ENCODE measurements at regions not wholly inside any gene's neighbourhood (a gene's known extent, or its start where the extent isn't known, plus 50 kb on each side); places are given as distances from the start of the nearest gene placed in this dataset.

DNA sequence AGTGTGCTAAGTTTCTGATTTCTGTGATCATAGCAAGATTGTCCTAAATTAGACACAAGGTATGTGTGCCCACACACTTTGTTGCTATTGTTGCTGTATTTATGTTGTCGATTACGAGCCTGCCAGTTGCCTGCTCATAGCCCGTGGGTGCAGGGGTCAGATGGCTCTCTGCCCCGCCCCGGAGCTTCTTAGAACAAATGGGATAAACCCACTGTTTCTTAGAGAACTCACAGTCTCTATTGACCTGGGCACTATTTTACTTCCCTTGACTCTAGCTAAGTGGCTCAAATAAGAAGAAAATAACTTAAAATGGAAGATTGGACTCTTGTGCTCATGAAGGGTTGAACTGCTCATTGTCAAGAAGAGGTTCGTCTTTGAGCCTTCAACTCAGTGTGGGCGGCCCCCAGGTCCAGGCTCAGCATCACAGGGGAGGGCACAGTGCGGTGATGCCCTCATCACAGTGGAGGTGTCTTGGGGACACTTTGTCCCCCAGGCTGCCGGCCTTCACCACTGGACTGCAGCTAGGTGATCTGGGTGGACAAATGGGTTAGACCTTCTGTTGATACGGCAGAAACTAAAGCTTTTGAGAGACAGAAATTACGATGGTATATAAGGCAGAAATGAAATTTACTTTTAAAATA, 155.5 kb downstream of the TENT4A start:
- peaks cover 1 to 2% of the 10 kb centered on the region in 2 donors for H3K27me3 Mint-ChIP-seq
- intact Hi-C loops (cut with micrococcal nuclease), result no loop called here
- POLR2A ChIA-PET (ENCODE audit: partially characterized antibody), result no interaction called here

DNA sequence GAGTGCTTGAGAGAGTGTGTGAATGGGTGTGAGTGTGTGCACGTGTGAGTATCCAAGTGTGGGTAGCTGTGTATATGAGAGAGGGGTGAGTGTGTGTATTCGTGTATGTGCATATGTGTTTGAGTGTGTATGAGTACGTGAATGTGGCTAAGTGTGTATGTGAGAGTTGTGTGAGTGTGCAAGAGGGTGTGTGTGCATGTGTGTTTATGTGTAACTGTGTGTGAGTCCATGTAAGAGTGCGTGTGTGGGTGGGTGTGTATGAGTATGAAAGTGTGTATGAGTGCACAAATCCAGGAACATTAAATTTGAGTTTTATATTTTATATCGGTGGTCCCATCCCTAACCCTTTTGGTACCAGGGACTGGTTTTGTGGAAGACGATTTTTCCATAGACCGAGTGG, 156.4 kb downstream of the TENT4A start:
- DNase-seq, result no peak
- CTCF ChIA-PET (ENCODE audit: partially characterized antibody), result no interaction called here
- Mint-ChIP-seq H3K27ac (no peak overlapping the region), H3K36me3 (no peaks in the 10 kb centered on the region), H3K4me1 (peaks cover 0 to 6% (median 1%) of the 10 kb centered on the region in 4 donors), H3K27me3 (peaks cover 1 to 2% of the 10 kb centered on the region in 2 donors), H3K4me3 (no peak overlapping the region), H3K9me3 (peaks cover 0 to 3% (median 0%) of the 10 kb centered on the region in 8 donors)
- no peak overlapping the region for H3K27ac ChIP-seq (ENCODE audit: low read depth, low read length)
- H3K36me3 ChIP-seq (ENCODE audit: insufficient read depth, low read length), result no peaks in the 10 kb centered on the region
- intact Hi-C loops (cut with micrococcal nuclease), result no loop called here
- POLR2A ChIA-PET (ENCODE audit: partially characterized antibody), result no interaction called here
- no peaks in the 10 kb centered on the region for H3K4me1 ChIP-seq (ENCODE audit: insufficient read depth, low read length)
- H3K27me3 ChIP-seq (ENCODE audit: insufficient read depth, low read length), result no peaks in the 10 kb centered on the region
- H3K4me3 ChIP-seq (ENCODE audit: low read length in 2 of 2), result no peak overlapping the region
- no peaks in the 10 kb centered on the region for H3K9me3 ChIP-seq (ENCODE audit: control insufficient read depth in 1 of 2, low read length in 2 of 2)

More for the DNA sequence above, 155.5 kb downstream of the TENT4A start:
- H3K4me1 ChIP-seq (ENCODE audit: insufficient read depth, low read length), result no peaks in the 10 kb centered on the region
- Mint-ChIP-seq H3K36me3 (no peaks in the 10 kb centered on the region), H3K9me3 (peaks cover 0 to 4% (median 0%) of the 10 kb centered on the region in 8 donors), H3K4me3 (no peak overlapping the region), H3K4me1 (peaks cover 0 to 6% (median 1%) of the 10 kb centered on the region in 4 donors), H3K27ac (no peak overlapping the region)
- H3K27me3 ChIP-seq (ENCODE audit: insufficient read depth, low read length), result no peaks in the 10 kb centered on the region
- H3K9me3 ChIP-seq (ENCODE audit: control insufficient read depth in 1 of 2, low read length in 2 of 2), result no peaks in the 10 kb centered on the region
- CTCF ChIA-PET (ENCODE audit: partially characterized antibody), result no interaction called here
- no peaks in the 10 kb centered on the region for H3K36me3 ChIP-seq (ENCODE audit: insufficient read depth, low read length)
- no peak overlapping the region for H3K27ac ChIP-seq (ENCODE audit: low read depth, low read length)
- DNase-seq, result no peak
- H3K4me3 ChIP-seq (ENCODE audit: low read length in 2 of 2), result no peak overlapping the region

DNA sequence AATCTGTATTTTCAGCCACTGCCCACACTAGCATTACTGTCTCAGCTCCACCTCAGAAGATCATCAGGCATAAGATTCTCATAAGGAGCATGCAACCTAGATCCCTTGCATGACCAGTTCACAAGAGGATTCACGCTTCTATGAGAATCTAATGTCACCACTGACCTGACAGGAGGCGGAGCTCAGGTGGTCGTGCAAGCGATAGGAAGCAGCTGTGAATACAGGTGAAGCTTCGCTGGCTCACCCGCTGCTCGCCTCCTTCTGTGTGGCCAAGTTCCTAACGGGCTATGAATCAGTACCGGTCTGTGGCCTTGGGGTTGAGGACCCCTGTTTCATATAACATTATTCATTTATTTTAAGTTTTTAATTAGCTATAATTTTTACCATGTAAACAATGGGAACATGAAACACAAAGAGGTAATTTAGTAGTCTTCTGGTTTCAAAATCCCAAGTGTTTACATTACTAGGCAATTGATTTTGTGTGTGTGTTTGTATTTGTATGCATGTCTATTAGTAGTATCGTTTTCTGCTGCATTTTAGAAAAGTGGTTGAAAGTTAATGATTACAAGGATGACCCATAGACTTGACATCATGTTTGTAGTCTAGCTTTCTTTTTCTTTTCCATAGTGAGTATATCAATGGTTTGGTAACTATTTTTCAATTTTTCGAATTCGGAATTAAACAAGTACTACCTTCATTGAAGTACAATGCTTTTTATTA, 159.4 kb downstream of the TENT4A start:
- H3K27me3 ChIP-seq (ENCODE audit: insufficient read depth, low read length), result no peaks in the 10 kb centered on the region
- POLR2A ChIA-PET (ENCODE audit: partially characterized antibody), result no interaction called here
- H3K4me3 Mint-ChIP-seq, result no peak overlapping the region
- H3K4me1 Mint-ChIP-seq, result peaks cover 0 to 4% (median 1%) of the 10 kb centered on the region in 4 donors
- no peaks in the 10 kb centered on the region for H3K4me1 ChIP-seq (ENCODE audit: insufficient read depth, low read length)
- intact Hi-C loops (cut with micrococcal nuclease), result no loop called here
- H3K27ac Mint-ChIP-seq, result no peak overlapping the region
- no peaks in the 10 kb centered on the region for H3K36me3 ChIP-seq (ENCODE audit: insufficient read depth, low read length)
- H3K27me3 Mint-ChIP-seq, result peaks cover 1 to 2% of the 10 kb centered on the region in 2 donors
- no peaks in the 10 kb centered on the region for H3K9me3 Mint-ChIP-seq
- no peak for DNase-seq
- H3K9me3 ChIP-seq (ENCODE audit: control insufficient read depth in 1 of 2, low read length in 2 of 2), result no peaks in the 10 kb centered on the region
- CTCF ChIA-PET (ENCODE audit: partially characterized antibody), result no interaction called here
- no peak overlapping the region for H3K27ac ChIP-seq (ENCODE audit: low read depth, low read length)
- no peak overlapping the region for H3K4me3 ChIP-seq (ENCODE audit: low read length in 2 of 2)
- H3K36me3 Mint-ChIP-seq, result no peaks in the 10 kb centered on the region

DNA sequence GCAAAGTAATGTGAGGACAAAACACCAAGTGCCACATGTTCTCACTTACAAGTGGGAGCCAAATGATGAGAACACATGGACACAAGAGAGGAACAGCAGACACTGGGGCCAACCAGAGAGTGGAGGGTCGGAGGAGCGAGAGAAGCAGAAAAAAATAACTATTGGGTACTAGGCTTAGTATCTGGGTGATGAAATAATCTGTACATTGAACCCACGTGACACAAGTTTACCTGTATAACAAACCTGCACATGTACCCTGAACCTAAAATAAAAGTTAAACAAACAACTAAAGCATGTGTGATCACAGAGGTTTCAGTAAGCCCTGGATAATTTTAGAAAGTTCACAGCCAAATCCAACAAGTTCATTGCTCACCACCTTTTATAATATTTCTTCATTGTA, 160.1 kb downstream of the TENT4A start:
- Mint-ChIP-seq H3K4me3 (no peak overlapping the region), H3K27ac (no peak overlapping the region), H3K27me3 (peaks cover 0 to 2% of the 10 kb centered on the region in 2 donors), H3K36me3 (no peaks in the 10 kb centered on the region), H3K4me1 (peaks cover 0 to 1% (median 0%) of the 10 kb centered on the region in 4 donors), H3K9me3 (no peaks in the 10 kb centered on the region)
- intact Hi-C loops (cut with micrococcal nuclease), result no loop called here
- ChIA-PET CTCF (ENCODE audit: partially characterized antibody) (no interaction called here), POLR2A (ENCODE audit: partially characterized antibody) (no interaction called here)
- H3K27me3 ChIP-seq (ENCODE audit: insufficient read depth, low read length), result no peaks in the 10 kb centered on the region
- no peaks in the 10 kb centered on the region for H3K4me1 ChIP-seq (ENCODE audit: insufficient read depth, low read length)
- no peak overlapping the region for H3K27ac ChIP-seq (ENCODE audit: low read depth, low read length)
- no peaks in the 10 kb centered on the region for H3K9me3 ChIP-seq (ENCODE audit: control insufficient read depth in 1 of 2, low read length in 2 of 2)
- H3K4me3 ChIP-seq (ENCODE audit: low read length in 2 of 2), result no peak overlapping the region
- no peak for DNase-seq
- H3K36me3 ChIP-seq (ENCODE audit: insufficient read depth, low read length), result no peaks in the 10 kb centered on the region

DNA sequence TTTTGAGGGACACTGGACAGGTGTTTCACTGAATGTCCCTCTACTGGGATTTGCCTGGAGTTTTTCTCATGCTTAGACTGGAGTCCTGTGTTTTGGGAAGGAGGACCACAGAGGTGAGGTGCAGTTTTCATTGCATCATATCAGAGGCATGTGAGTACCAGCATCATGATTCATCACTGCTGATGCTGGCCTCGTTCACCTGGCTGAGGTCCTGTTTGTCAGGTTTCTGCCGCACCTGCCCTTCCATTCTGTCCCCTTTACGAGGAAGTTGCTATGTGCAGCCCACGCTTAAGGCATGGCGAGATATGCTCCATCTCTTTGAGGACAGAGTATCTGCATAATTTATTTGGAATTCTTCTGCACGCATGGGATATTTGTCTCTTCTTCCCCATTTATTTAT, 162.1 kb downstream of the TENT4A start:
- H3K36me3 Mint-ChIP-seq, result no peaks in the 10 kb centered on the region
- no peaks in the 10 kb centered on the region for H3K36me3 ChIP-seq (ENCODE audit: insufficient read depth, low read length)
- ChIA-PET POLR2A (ENCODE audit: partially characterized antibody) (no interaction called here), CTCF (ENCODE audit: partially characterized antibody) (no interaction called here)
- H3K27ac ChIP-seq (ENCODE audit: low read depth, low read length), result no peak overlapping the region
- DNase-seq, result no peak
- intact Hi-C loops (cut with micrococcal nuclease), result no loop called here
- no peak overlapping the region for H3K4me3 Mint-ChIP-seq
- peaks cover 0 to 1% (median 0%) of the 10 kb centered on the region in 4 donors for H3K4me1 Mint-ChIP-seq
- H3K4me3 ChIP-seq (ENCODE audit: low read length in 2 of 2), result no peak overlapping the region
- no peaks in the 10 kb centered on the region for H3K4me1 ChIP-seq (ENCODE audit: insufficient read depth, low read length)
- H3K9me3 ChIP-seq (ENCODE audit: control insufficient read depth in 1 of 2, low read length in 2 of 2), result no peaks in the 10 kb centered on the region
- no peaks in the 10 kb centered on the region for H3K27me3 ChIP-seq (ENCODE audit: insufficient read depth, low read length)
- peaks cover 5 to 6% of the 10 kb centered on the region in 2 donors for H3K27me3 Mint-ChIP-seq
- peaks cover 0 to 2% (median 0%) of the 10 kb centered on the region in 8 donors for H3K9me3 Mint-ChIP-seq
- no peak overlapping the region for H3K27ac Mint-ChIP-seq

DNA sequence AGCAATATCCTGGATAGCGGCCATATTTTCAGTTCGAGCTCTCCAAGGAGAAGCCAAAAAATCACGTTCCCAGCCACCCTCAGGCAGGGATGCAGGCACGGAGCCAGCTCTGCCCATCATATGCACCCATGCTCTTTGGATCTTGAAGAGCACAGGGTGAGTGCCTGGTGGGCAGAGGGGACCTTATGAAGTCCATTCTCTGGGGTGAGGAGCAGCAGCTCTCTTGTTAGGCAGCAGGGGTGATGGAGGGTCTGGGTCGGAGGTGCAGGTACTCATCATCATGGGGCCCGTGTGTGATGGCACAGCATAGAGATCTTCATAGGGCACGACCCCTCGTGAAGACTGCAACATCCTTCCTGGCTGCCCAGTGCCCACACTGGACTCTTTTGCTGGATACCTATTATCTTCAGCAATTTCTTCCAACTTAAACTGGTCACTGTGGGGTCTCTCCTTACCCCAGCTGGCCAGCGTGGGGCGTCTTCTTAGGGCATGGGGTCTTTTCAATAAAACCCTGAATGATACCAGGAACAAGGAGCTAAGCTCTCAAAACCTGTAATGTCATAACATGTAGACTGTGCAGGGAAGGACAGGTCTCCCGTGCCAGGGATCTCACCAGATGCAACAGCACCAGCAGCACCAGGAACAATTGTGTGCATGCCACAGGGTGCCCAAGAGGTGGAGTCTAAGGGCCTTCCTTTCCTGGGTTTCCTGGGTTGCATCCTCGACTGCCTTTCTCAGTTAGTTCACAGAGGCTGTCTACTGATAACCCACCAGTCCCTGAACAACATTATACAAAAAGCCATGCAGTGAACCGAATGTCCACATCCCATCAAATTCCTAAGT, 165.0 kb downstream of the TENT4A start:
- Histone ChIP-seq H3K9me3 (ENCODE audit: control insufficient read depth in 1 of 2, low read length in 2 of 2) (no peaks in the 10 kb centered on the region), H3K4me3 (ENCODE audit: low read length in 2 of 2) (no peak overlapping the region), H3K36me3 (ENCODE audit: insufficient read depth, low read length) (no peaks in the 10 kb centered on the region), H3K27ac (ENCODE audit: low read depth, low read length) (no peak overlapping the region), H3K27me3 (ENCODE audit: insufficient read depth, low read length) (no peaks in the 10 kb centered on the region), H3K4me1 (ENCODE audit: insufficient read depth, low read length) (no peaks in the 10 kb centered on the region)
- CTCF ChIA-PET (ENCODE audit: partially characterized antibody), result no interaction called here
- Mint-ChIP-seq H3K9me3 (peaks cover 0 to 2% (median 0%) of the 10 kb centered on the region in 8 donors), H3K27ac (no peak overlapping the region), H3K4me3 (peak overlapping the region in 2 of 8 donors; percentile 2 to 16), H3K36me3 (no peaks in the 10 kb centered on the region), H3K4me1 (peaks cover 0 to 1% (median 0%) of the 10 kb centered on the region in 4 donors), H3K27me3 (peaks cover 5 to 6% of the 10 kb centered on the region in 2 donors)
- POLR2A ChIA-PET (ENCODE audit: partially characterized antibody), result no interaction called here
- intact Hi-C loops (cut with micrococcal nuclease), result no loop called here
- no peak for DNase-seq

DNA sequence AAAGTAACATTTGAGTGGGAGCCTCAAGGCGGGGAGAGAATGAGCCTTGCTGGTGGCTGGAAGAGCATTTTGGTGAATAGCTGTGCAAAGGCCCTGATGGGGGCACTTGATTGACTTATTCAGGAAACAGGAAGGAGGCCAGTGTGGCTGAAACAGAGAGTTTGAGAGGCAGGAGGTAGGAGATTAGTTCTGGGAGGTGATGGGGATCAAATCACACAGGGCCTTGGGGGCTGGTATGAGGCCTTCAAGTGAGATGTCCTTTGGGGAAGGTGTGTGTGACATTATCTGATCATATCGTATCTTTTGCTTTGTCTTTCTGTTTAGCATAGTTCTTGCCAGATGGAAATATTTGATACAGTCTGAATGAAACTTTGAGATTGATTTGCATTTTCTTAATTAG, 172.3 kb downstream of the TENT4A start:
- peaks cover 0 to 6% of the 10 kb centered on the region in 2 donors for H3K9me3 ChIP-seq (ENCODE audit: control insufficient read depth in 1 of 2, low read length in 2 of 2)
- CTCF ChIA-PET (ENCODE audit: partially characterized antibody), result no interaction called here
- POLR2A ChIA-PET (ENCODE audit: partially characterized antibody), result interaction anchor here (0.7 kb wide), 1 partner anchor 197 kb away, joined by 3 read pairs; no protein-coding TSS in a partner anchor
- H3K4me3 ChIP-seq (ENCODE audit: low read length in 2 of 2), result no peak overlapping the region
- H3K27me3 Mint-ChIP-seq, result peaks cover 0 to 3% of the 10 kb centered on the region in 2 donors
- H3K36me3 Mint-ChIP-seq, result peaks cover 3 to 5% of the 10 kb centered on the region in 2 donors
- no peaks in the 10 kb centered on the region for H3K4me1 ChIP-seq (ENCODE audit: insufficient read depth, low read length)
- no peak overlapping the region for H3K27ac ChIP-seq (ENCODE audit: low read depth, low read length)
- no peaks in the 10 kb centered on the region for H3K27me3 ChIP-seq (ENCODE audit: insufficient read depth, low read length)
- no peak for DNase-seq
- H3K27ac Mint-ChIP-seq, result no peak overlapping the region
- H3K9me3 Mint-ChIP-seq, result peaks cover 7 to 52% (median 31%) of the 10 kb centered on the region in 8 donors
- intact Hi-C loops (cut with micrococcal nuclease), result no loop called here
- H3K36me3 ChIP-seq (ENCODE audit: insufficient read depth, low read length), result no peaks in the 10 kb centered on the region
- peaks cover 0 to 2% (median 0%) of the 10 kb centered on the region in 4 donors for H3K4me1 Mint-ChIP-seq
- H3K4me3 Mint-ChIP-seq, result no peak overlapping the region
